GM19043 (cell line): ENCODE measurements at regions not wholly inside any gene's neighbourhood (a gene's known extent, or its start where the extent isn't known, plus 50 kb on each side); places are given as distances from the start of the nearest gene placed in this dataset.

Experiments
- ATAC-seq: cut with Tn5 transposase; IDR thresholded peaks from one replicate; pipeline ENCODE4 v1.9.1; 2021; ENCODE audit warnings: low read depth; ENCODE audit not compliant: unreplicated experiment

DNA sequence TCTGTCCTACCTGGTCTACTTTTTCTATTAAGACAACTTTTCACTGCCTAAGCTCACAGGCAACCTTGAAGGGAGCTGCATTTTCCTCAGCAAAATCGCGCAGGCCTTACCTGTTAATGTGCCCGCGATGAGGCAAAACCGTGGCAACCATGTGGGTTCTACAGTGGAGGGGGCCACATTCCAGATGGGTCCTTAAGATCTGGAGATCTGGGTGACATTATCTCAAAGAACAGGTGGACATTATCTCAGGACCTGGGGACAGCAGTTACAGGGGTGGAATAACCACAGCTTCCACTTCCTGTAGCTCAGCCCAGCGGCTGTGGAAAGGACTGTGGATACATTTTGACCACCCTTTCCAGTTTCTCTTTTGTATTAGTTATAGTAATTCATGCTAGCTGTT is 112.8 kb upstream of the PTCH1 start:
- ATAC-seq, result no peak

DNA sequence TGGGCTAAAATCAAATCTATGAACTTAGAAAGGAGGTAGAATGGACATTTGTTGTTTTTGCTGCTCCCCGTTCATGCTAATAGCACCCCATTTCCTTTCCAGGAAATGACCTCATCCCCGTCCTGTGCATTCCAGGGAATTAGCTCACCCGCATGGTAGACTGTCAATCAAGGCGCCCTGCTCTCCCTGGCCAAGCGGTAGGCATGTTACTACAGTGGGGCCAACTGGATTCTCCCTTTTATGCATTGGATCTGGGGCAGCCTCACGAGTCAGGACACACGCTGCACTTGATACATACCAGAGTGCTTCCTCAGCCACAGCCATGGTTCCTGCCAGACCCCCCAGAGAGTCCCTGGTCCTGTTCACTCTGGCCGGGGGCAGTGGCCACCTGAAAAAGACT is 111.0 kb upstream of the PTCH1 start:
- ATAC-seq, result no peak

DNA sequence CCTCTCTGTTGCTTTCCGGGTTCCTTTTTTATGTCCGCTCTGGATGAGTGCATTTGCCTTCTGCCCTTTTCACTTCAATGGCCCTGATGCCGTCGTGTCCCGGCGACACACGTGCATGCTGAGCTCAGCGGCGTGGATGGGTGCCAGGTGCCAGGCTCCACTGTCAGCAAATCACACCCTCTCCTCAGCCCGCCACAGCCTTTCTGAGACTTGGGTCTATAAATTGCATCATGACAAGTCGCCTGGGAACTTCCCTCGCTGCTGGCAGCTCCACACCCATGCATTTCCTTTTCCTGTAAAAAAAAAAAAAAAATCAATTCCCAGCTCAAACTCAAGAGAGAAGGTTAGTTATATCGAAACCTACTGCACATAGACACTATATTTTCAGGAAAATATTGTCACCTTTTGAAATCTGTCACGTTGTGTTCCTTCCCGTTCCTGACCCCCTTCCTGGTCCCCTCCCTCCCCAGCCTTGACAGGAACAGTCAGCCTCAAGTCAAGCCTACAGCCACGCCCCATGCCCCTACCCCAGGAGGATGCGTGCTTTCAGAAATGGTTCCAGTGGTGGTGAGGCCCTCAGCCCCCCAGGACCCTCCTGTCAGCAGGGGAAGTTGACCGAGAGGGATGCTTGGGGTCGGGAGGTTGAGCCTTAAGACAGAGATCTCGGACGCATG is 110.3 kb upstream of the PTCH1 start:
- no peak for ATAC-seq

- no peak for ATAC-seq
Measured at GRCh38 chr9:95626341-95626740, 109.6 kb upstream of the PTCH1 start.

- no peak for ATAC-seq
Measured at GRCh38 chr9:95623640-95624039, 106.9 kb upstream of the PTCH1 start.

GRCh38 chr9:95620722-95621121 is 104.0 kb upstream of the PTCH1 start:
- ATAC-seq, result no peak

DNA sequence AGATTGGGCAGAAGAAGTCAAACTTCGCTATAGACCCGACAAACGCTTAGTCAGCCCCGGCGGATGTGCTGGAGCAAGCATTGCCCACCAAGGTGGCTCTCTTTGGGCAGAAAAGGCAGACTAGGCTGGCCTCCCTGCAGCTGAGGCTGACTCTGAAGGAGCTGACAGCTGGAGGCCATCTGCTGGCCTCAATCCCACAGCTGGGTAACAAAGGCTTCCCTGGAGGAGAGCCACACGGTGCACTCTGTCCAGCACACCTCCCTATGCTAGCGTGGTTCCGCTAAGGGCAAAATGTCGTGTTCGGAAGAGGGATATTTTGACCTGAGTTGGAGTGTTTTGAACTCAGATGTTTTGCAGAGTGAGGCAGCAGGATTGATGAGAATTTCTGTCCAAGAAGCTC is 103.5 kb upstream of the PTCH1 start:
- no peak for ATAC-seq

DNA sequence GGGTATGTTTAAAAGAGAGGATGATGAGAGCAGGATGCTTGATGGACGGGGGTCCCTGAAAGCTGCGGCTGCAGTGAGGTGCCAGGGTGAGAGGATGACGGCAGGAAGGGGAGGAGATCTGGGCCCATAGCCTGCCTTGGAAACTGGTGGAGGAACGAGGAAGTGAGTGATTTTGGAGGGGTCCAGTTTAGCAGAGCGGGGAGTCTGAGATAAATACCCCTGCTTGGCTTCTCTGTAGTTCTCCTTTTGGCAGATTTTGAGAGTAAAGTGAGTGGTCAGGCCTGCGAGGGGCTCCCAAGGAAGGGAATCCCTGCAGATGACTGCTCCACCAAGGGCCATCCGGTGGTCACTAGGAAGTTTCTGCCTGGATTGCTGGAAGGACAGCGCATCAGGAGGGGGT is 98.5 kb upstream of the PTCH1 start:
- ATAC-seq, result no peak

GRCh38 chr9:95613670-95614069 is 96.9 kb upstream of the PTCH1 start:
- no peak for ATAC-seq

- ATAC-seq, result no peak
Measured at GRCh38 chr9:95611354-95611753, 94.6 kb upstream of the PTCH1 start.

- ATAC-seq, result no peak
Measured at GRCh38 chr9:95610006-95610785, 93.4 kb upstream of the PTCH1 start.

DNA sequence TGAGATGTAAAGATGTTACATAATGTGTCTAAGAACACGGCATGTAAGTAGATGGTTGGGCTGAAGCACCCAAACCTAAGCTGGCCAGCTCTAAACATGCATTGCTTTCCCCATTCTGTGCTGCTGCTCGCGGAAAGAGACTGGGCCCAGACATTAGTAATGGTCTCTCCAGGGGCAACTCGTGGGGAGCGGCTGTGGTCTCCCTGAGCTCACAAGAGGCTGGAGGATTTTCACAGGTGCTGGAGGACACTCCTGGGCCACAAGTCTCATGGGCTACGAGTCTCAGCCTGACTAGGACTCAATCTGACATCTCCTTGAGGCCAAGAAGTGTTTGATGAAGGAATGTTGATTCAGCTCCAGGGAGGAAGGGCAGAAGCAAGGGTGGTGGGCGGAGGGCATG is 92.7 kb upstream of the PTCH1 start:
- ATAC-seq, result no peak

GRCh38 chr9:95608341-95608740 is 91.6 kb upstream of the PTCH1 start:
- ATAC-seq, result no peak

- ATAC-seq, result no peak
Measured at GRCh38 chr9:95607507-95607906, 90.7 kb upstream of the PTCH1 start.

DNA sequence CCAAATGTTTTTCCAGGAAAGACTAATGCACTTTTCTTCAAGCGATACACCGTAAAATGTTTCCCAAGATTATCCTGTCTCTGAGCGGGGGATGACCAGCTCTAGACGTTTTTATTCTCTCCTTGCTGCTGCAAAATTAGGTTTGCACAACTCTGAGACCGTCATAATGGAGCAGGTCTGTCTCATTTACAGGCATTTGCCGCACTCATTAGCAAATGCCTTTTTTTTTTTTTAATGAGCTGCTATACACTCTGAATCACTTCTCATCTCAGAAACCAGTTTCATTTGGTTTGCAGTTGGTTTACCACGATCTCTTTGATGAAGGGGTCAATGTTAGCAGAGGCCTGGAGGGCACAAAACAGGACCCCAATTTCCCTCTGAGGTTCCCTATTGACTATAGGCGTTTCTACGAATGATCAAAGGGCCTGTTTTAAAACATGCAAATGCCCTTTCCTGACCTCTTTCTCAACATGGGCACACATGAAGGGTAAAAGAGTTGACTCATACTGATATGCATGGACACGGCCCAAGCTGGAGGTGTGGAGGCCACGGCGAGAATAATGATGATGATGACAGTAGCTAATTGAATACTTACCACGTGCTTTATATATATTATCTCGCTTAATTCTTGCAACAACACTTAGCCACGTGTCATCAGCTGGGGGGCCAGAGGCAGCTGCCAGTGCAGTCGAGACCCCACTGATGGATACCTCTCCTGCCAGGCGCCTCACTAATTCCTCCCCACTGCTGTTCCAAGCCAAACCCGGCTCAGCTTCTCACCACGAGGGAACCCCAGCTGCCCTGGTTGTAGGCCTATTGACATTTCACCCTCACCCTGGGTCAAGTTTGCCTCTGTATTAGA is 89.9 kb upstream of the PTCH1 start:
- no peak for ATAC-seq

DNA sequence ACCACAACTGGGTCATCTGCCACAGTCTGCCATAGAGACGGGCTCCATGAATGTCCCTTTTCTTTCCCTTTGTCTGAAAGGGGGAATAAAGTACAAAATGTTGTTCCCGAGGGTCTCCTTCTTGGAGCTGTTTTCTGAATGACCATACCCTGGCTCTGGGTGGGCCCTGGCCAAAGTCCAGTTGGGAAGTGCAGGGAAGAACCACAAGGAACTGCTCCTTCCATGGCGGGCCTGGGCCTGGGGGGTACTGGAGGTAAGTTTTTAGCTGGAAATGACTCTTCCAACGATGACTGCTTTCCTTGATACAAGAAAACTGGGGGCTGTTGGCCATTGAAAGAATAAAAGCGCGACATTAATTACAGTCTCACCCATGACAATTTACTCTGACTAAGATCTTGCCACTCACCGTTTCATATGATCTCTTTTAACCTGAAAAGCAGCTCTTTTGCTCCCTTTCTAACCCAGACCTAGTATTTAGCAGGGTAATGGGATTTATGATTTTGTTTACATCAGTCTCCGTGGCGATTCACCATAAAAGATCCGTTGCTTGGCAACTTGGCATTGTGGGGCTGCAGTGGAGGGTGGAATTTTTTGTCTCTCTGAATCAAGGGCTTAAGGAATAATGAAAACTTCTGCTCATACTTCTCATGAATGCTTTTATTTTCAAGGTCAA is 89.2 kb upstream of the PTCH1 start:
- ATAC-seq, result no peak

- ATAC-seq, result no peak
Measured at GRCh38 chr9:95605101-95605500, 88.3 kb upstream of the PTCH1 start.

- ATAC-seq, result no peak
Measured at GRCh38 chr9:95598236-95598635, 81.5 kb upstream of the PTCH1 start.

GRCh38 chr9:95595721-95596295 is 79.0 kb upstream of the PTCH1 start:
- ATAC-seq, result no peak

- no peak for ATAC-seq
Measured at GRCh38 chr9:95592931-95593330, 76.2 kb upstream of the PTCH1 start.
